CD1c-positive myeloid dendritic cell (primary cell): ENCODE measurements at regions not wholly inside any gene's neighbourhood (a gene's known extent, or its start where the extent isn't known, plus 50 kb on each side); places are given as distances from the start of the nearest gene placed in this dataset.
A peak's percentile ranks its signal among the peaks of the same experiment; 100 is the strongest.
"Not testable (repeated sequence)": the region's sequence is repeated elsewhere in the genome, so short reads cannot be mapped to it uniquely, and the experiment has no call there.

Experiments used
- DNase-seq: peaks from one replicate; pipeline ENCODE4 v3.0.0-alpha.2; 2016; ENCODE audit errors: extremely low spot score

DNA sequence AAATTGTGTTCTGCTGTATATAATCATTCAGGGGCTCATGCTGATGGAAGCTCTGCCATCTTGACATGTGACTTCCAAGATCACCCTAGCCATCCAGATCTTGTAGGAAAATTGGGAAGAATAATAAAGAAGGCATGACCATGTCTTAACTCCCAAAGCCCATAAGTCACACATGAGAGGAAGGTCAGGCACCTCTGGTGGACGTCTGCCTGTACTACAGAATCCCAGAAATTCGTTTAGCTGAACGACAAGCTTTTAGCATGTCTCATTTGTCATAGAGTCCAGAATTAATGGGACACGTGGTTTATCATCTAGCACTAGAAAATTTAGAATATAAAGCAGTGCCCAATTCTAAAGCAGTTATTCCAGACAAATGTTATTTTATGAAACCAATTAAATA lies 212.7 kb downstream of the CENPC start:
- DNase-seq = no peak

DNA sequence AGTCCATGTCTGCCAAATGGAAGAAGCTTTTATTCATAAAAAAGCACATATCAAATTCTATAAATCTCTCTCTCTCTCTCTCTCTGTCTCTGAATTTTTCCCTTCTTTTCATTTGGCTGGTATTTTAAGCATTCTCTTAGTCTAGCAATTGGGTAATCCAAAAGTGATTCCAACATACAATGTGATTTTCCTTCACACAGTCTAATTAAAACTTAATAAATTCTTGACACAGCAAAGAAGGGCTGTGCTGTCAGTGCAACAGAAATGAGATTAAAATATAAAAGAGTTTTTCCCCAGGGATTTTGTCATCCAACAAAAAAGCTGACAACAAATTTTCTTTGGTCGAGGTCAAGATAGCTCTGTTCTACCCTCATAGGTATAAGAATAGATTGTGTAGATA lies 216.9 kb downstream of the CENPC start:
- no peak for DNase-seq

GRCh38 chr4:67328018-67328278 lies 217.4 kb downstream of the CENPC start:
- no peak for DNase-seq

- peak; percentile 73 for DNase-seq
Observed at GRCh38 chr4:67327245-67328017, 217.9 kb downstream of the CENPC start.

DNA sequence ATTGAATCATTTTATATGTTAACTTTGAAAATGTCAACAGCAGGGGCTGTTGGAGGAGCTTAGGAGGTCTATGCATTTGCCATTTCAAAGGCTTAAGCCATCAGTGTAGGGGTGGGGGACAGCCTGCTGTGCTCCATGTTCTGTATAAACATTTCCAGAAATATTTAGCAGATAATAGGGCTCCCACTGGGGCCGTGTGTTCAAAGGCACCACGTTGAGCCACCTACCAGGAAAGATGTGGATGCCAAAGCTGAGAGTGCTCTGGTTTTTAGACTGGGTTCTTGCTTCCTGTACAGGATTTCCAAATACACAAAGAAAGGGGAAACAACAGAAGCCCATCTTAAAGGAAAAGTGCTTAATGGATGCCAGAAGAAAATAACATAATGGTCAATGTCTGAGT lies 219.5 kb downstream of the CENPC start:
- no peak for DNase-seq

DNA sequence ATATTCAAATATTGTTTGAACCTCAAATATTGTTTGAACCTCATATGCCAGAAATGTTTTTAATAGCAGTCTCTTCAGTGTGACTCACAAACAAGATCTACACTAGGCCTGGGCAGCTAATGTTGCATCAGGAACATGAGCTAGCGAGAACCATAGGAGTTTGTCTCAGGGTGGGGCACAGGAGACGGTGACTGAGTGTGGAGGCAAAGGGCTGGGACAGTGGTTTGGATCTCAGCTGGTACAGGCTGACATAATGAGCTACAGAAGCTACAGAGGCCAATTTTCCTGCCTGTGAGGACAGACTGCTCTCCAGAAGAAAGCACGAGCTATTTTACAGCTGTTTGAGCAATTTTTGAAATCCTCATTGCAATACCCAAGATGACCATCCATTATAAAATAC lies 224.7 kb downstream of the CENPC start:
- no peak for DNase-seq

DNA sequence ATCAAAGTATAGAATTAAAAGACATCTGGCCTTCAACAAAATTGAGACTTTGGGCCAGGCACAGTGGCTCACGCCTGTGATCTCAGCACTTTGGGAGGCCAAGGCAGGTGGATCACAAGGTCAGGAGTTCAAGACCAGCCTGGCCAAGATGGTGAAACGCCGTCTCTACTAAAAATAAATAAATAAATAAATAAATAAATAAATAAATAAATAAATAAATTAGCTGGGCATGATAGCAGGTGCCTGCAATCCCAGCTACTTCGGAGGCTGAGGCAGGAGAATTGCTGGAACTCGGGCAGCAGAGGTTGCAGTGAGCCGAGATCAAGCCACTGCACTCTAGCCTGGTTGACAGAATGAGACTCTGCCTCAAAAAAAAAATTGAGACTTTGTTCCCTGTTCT lies 225.7 kb downstream of the CENPC start:
- DNase-seq = not testable (repeated sequence)

DNA sequence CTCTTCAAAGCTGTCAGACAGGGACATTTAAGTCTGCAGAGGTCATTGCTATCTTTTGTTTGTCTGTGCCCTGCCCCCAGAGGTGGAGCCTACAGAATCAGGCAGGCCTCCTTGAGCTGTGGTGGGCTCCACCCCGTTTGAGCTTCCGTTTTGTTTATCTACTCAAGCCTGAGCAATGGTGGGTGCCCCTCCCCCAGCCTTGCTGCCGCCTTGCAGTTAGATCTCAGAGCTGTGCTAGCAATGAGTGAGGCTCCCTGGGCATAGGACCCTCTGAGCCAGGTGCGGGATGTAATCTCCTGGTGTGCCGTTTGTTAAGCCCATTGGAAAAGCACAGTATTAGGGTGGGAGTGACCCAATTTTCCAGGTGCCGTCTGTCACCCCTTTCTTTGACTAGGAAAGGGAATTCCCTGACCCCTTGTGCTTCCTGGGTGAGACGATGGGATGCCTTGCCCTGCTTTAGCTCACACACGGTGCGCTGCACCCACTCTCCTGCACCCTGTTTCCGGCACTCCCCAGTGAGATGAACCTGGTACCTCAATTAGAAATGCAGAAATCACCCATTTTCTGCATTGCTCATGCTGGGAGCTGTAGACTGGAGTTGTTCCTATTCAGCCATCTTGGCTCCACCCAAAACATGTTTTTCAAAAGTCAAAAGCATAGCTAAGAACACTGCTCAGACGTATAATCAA lies 244.7 kb downstream of the CENPC start:
- DNase-seq = not testable (repeated sequence)

GRCh38 chr4:67292636-67293035 lies 252.7 kb downstream of the CENPC start:
- DNase-seq = peak; percentile 15

DNA sequence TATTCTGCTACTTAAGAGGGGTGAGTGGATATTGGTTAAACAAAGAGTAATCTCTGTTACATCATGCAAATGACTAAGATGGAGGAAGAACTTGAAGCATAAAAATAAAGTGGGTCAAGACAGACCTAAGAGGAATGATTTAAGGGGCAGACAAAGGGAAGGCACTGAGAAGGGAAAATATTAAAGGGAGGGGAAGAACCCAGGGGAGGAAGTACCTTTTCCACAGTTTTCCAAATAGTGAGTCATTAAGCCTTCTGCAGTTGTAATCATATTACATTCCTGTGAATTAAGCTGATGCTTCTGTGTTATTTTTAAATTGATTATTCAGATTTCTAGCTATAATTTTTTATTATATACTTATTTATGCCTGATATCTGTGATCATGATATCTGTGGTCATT lies 253.3 kb downstream of the CENPC start:
- no peak for DNase-seq

DNA sequence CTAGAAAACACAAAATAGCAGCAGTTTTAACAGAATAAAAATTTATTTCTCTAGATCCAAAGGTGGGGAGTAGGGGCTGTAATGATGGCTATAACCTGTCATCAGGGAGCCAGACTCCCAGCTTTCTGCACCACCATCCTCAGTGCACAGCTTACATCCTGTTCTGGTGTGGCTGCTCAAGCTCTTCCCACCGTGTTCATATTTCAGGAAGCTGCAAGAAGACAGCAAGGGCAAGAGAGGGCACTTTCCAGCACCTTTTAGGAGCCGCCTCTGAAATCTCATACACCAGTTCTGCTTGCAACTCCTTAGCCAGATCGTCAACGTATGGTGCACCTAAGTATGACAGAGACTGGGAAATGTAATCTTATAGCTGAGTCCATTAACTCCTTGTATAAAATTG lies 253.7 kb downstream of the CENPC start:
- DNase-seq = no peak

DNA sequence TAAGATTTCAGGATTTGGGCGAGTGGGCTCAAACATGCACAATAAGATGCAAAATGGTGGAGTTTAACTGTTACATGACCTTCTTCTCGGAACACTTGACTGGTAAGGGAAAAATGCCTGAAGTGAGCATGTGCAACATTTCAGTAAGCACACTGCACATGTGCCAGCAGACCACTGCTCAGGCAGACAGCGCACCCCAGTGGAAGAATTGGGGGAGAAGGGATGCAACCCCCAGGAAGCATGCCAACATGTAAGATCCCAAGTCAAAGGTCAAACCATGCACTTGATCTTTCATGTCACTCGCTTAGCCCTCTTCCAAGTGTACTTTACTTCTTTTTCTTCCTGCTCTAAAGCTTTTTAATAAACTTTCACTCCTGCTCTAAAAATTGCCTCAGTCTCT lies 256.3 kb downstream of the CENPC start:
- DNase-seq = no peak

- DNase-seq = no peak
Observed at GRCh38 chr4:67286724-67287123, 258.6 kb downstream of the CENPC start.

GRCh38 chr4:67282749-67283148 lies 262.6 kb downstream of the CENPC start:
- DNase-seq = no peak

- DNase-seq = no peak
Observed at GRCh38 chr4:67275179-67275750, 270.0 kb downstream of the CENPC start.

DNA sequence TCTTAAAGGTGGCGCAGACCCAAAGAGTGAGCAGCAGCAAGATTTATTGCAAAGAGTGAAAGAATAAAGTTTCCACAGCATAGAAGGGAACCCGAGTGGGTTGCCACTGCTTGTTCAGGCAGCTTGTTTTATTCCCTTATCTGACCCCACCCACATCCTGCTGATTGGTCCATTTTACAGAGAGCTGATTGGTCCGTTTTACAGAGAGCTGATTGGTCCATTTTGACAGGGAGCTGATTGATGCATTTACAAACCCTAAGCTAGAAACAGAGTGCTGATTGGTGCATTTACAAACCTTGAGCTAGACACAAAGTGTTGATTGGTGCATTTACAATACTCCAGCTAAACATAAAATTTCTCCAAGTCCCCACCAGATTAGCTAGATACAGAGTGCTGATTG lies 270.6 kb downstream of the CENPC start:
- not testable (repeated sequence) for DNase-seq

GRCh38 chr4:67273666-67274065 lies 271.6 kb downstream of the CENPC start:
- no peak for DNase-seq

- DNase-seq = no peak
Observed at GRCh38 chr4:67261971-67262370, 283.3 kb downstream of the CENPC start.

DNA sequence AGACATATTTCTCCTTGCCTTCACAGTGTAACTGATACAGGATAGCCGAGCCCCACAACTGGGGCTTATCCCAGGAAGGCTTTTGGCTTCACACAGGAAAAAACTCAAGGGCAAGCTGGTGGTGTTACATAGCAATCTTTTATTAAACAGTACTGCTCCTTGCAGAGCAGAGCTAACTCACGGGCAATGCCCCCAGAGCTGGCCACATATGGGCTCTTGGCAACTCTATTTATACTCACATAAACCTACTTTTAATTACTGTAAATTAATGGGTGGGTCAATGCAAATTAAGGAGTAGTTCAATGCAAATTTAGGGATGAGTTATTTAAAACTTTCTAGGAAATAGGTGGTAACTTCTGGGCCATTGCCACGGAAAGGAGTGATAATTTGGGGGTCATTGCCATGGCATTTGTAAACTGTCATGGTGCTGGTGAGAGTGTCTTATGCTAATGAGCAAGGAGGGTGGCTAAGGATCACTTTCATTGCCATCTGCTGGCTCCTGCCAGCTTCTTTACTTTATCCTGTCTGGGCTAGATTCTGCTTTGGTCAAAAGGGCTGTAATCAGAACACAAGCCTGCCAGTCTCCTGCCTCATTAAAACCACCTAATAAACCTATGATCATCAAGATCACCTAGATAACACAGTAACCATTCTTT lies 288.8 kb downstream of the CENPC start:
- no peak for DNase-seq

- no peak for DNase-seq
Observed at GRCh38 chr4:67250131-67250896, 295.0 kb downstream of the CENPC start.

- DNase-seq = no peak
Observed at GRCh38 chr4:67236788-67237187, 308.5 kb downstream of the CENPC start.

DNA sequence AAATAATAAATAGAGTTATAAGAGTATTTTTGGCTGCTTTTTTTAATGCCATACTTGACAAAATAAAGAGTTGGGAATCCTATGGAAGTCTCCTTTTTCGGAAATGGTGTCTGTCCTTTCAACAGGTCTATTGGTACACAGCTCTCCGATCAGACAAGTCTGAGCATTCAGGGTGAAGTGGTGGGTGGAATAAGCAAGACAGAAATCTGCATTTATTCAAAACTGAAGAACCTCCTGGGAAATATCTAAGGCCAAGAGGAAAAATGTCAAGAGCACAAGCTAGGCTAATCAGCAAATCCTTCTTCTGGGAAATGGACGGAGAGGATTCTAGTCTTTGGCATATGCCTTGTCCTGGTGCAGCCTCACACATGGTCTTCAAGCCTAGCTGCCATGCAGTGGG lies 309.0 kb downstream of the CENPC start:
- DNase-seq = no peak
